Gastroesophageal sphincter (tissue), 3 donors: ENCODE measurements at regions not wholly inside any gene's neighbourhood (a gene's known extent, or its start where the extent isn't known, plus 50 kb on each side); places are given as distances from the start of the nearest gene placed in this dataset.

ENCODE experiments used
- CTCF ChIP-seq, 4 experiments: fragments of 200-600 bp in 2 of 4; fragments of 450-650 bp in 2 of 4; sonication (generic) in 1 of 4; IDR thresholded peaks; one replicate each; pipeline ENCODE4 v1.5.1; 2017 to 2019; ENCODE audit warnings: antibody characterized with exemption in 4 of 4, mild to moderate bottlenecking in 2 of 4, moderate library complexity in 2 of 4
- EP300 ChIP-seq: sonication (generic); formaldehyde crosslinking; IDR thresholded peaks from one replicate; pipeline ENCODE4 v1.6.1; 2017; ENCODE audit warnings: antibody characterized with exemption, mild to moderate bottlenecking
- POLR2A ChIP-seq, 2 donors: fragments of 450-650 bp; IDR thresholded peaks; one replicate each; pipeline ENCODE4 v1.6.1; 2017; ENCODE audit warnings: antibody characterized with exemption in 2 of 2, mild to moderate bottlenecking in 2 of 2, moderate library complexity in 1 of 2
- POLR2AphosphoS5 ChIP-seq: sonication (generic); formaldehyde crosslinking; IDR thresholded peaks from one replicate; pipeline ENCODE4 v1.6.1; 2017; ENCODE audit warnings: antibody characterized with exemption

DNA sequence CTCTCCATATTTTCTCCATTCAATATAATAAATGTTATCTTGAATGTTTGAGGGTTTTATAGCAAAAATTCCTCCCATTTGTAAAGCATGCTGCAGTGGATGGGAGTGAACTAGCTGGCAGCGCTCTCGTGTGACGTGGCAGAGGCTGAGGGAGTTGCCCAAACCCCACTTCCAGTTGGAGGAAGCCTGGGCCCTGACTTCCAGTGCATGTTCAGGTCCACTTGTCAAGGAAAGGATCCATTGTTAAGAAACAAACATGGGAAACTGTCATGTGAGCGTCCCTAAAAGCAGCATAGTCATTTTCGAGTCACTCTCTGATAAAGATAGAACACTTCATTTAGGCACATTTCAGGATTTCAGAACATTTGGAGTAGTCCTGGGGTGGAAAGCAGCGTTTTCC is 116.6 kb downstream of the SLC25A47 start:
- TF ChIP-seq CTCF (IDR thresholded peaks at IDR 0.05) (no peak), EP300 (no peak), POLR2AphosphoS5 (no peak), POLR2A (IDR thresholded peaks at IDR 0.05) (no peak)
